Left lobe of liver (tissue), 2 donors: ENCODE measurements at regions not wholly inside any gene's neighbourhood (a gene's known extent, or its start where the extent isn't known, plus 50 kb on each side); places are given as distances from the start of the nearest gene placed in this dataset.
"Not testable (repeated sequence)": the region's sequence is repeated elsewhere in the genome, so short reads cannot be mapped to it uniquely, and the experiment has no call there.

Source experiments
- ATAC-seq: fragments of 200-7000 bp; cut with Tn5 transposase; one replicate; pipeline ENCODE4 v1.9.1; 2020; ENCODE audit warnings: mild to moderate bottlenecking, moderate library complexity
- DNase-seq: peaks from one replicate; pipeline ENCODE4 v3.0.0-alpha.2; 2020; ENCODE audit warnings: low spot score
- donor health status: DM: no; HTN: no; CAD: no; lungs with moderate emphysema.
- donor health status: DM: no; HTN: yes; CAD: no.

- DNase-seq, result no peak
These were observed 309.4 kb downstream of the ZNF674 start for GRCh38 chrX:46235778-46236177.

GRCh38 chrX:46234775-46235174, 310.4 kb downstream of the ZNF674 start:
- DNase-seq (no peak), ATAC-seq (no peak)

More at GRCh38 chrX:46235778-46236177, 309.4 kb downstream of the ZNF674 start:
- peak; percentile 73 for ATAC-seq

- DNase-seq (no peak), ATAC-seq (no peak)
These were observed 316.8 kb downstream of the ZNF674 start for GRCh38 chrX:46228389-46228788.

- ATAC-seq (peak; percentile 31), DNase-seq (no peak)
These were observed 318.8 kb downstream of the ZNF674 start for GRCh38 chrX:46226422-46226821.

- DNase-seq, ATAC-seq: not testable (repeated sequence)
These were observed 321.7 kb downstream of the ZNF674 start for GRCh38 chrX:46223499-46223898.

GRCh38 chrX:46220822-46221221, 324.4 kb downstream of the ZNF674 start:
- peak; percentile 37 for ATAC-seq
- no peak for DNase-seq

- ATAC-seq (no peak), DNase-seq (no peak)
These were observed 326.8 kb downstream of the ZNF674 start for GRCh38 chrX:46218373-46218772.

- ATAC-seq (no peak), DNase-seq (no peak)
These were observed 328.8 kb downstream of the ZNF674 start for GRCh38 chrX:46216406-46216805.

GRCh38 chrX:46211079-46211478, 334.1 kb downstream of the ZNF674 start:
- ATAC-seq, result no peak

GRCh38 chrX:46209768-46210167, 335.5 kb downstream of the ZNF674 start:
- ATAC-seq, result no peak
- no peak for DNase-seq

More at GRCh38 chrX:46211079-46211478, 334.1 kb downstream of the ZNF674 start:
- DNase-seq, result no peak

GRCh38 chrX:46209037-46209436, 336.2 kb downstream of the ZNF674 start:
- ATAC-seq (no peak), DNase-seq (no peak)

GRCh38 chrX:46208225-46208854, 336.9 kb downstream of the ZNF674 start:
- DNase-seq (no peak), ATAC-seq (no peak)

GRCh38 chrX:46204721-46205422, 340.3 kb downstream of the ZNF674 start:
- ATAC-seq (peak; percentile 38), DNase-seq (no peak)

- no peak for ATAC-seq
These were observed 342.3 kb downstream of the ZNF674 start for GRCh38 chrX:46202733-46203514.

GRCh38 chrX:46200413-46200812, 344.8 kb downstream of the ZNF674 start:
- DNase-seq (no peak), ATAC-seq (no peak)

More at GRCh38 chrX:46202733-46203514, 342.3 kb downstream of the ZNF674 start:
- DNase-seq, result no peak

- ATAC-seq (no peak), DNase-seq (no peak)
These were observed 346.4 kb downstream of the ZNF674 start for GRCh38 chrX:46198858-46199257.

GRCh38 chrX:46186811-46187106, 358.5 kb downstream of the ZNF674 start:
- ATAC-seq, DNase-seq: not testable (repeated sequence)

GRCh38 chrX:46185923-46186810, 359.1 kb downstream of the ZNF674 start:
- DNase-seq, result no peak
- ATAC-seq, result no peak

- ATAC-seq (no peak), DNase-seq (no peak)
These were observed 360.5 kb downstream of the ZNF674 start for GRCh38 chrX:46184749-46185148.

GRCh38 chrX:46180258-46180687, 364.9 kb downstream of the ZNF674 start:
- ATAC-seq (no peak), DNase-seq (no peak)

- DNase-seq, result no peak
- no peak for ATAC-seq
These were observed 365.5 kb downstream of the ZNF674 start for GRCh38 chrX:46179748-46180147.
